GM23338 (cell line): ENCODE measurements at regions not wholly inside any gene's neighbourhood (a gene's known extent, or its start where the extent isn't known, plus 50 kb on each side); places are given as distances from the start of the nearest gene placed in this dataset.

Source experiments
- ATAC-seq: fragments of 200-7000 bp; cut with Tn5 transposase; 3 replicates; pipeline ENCODE4 v1.9.1; 2020
- DNase-seq: peaks from one replicate; pipeline ENCODE4 v3.0.0-alpha.2; 2015; ENCODE audit warnings: low spot score
- H2AFZ ChIP-seq: fragments of 200-600 bp; sonication (generic); 2 replicates; pipeline ENCODE4 v1.8.0; 2016; ENCODE audit warnings: antibody characterized with exemption, mild to moderate bottlenecking, moderate library complexity
- H3F3A ChIP-seq: fragments of 200-600 bp; sonication (generic); replicated peaks from 2 replicates; pipeline ENCODE4 v1.8.0; 2017; ENCODE audit warnings: antibody characterized with exemption, mixed run types, low read depth
- H3K27ac ChIP-seq: fragments of 200-600 bp; sonication (generic); 2 replicates; pipeline ENCODE4 v1.6.1; 2016; ENCODE audit warnings: low read depth
- H3K27me3 ChIP-seq: fragments of 200-600 bp; sonication (generic); 2 replicates; pipeline ENCODE4 v1.8.0; 2016; ENCODE audit warnings: mild to moderate bottlenecking, mixed run types, moderate library complexity; ENCODE audit not compliant: insufficient read depth
- H3K36me3 ChIP-seq: fragments of 200-600 bp; sonication (generic); 2 replicates; pipeline ENCODE4 v1.8.0; 2016; ENCODE audit warnings: mild to moderate bottlenecking; ENCODE audit not compliant: insufficient read depth
- H3K4me1 ChIP-seq: fragments of 200-600 bp; sonication (generic); 2 replicates; pipeline ENCODE4 v1.8.0; 2016; ENCODE audit warnings: mild to moderate bottlenecking, moderate library complexity; ENCODE audit not compliant: insufficient read depth
- H3K4me2 ChIP-seq: fragments of 200-600 bp; sonication (generic); 2 replicates; pipeline ENCODE4 v1.7.1; 2017; ENCODE audit warnings: mixed run types
- H3K4me3 ChIP-seq: fragments of 200-600 bp; sonication (generic); 2 replicates; pipeline ENCODE4 v1.6.1; 2016; ENCODE audit warnings: mixed run types
- H3K79me2 ChIP-seq: fragments of 200-600 bp; sonication (generic); replicated peaks from 2 replicates; pipeline ENCODE4 v1.8.0; 2017; ENCODE audit warnings: mild to moderate bottlenecking; ENCODE audit not compliant: insufficient read depth
- H3K9me2 ChIP-seq: fragments of 200-600 bp; sonication (generic); 2 replicates; pipeline ENCODE4 v1.8.0; 2017; ENCODE audit not compliant: insufficient read depth
- H4K20me1 ChIP-seq: fragments of 200-600 bp; sonication (generic); replicated peaks from 2 replicates; pipeline ENCODE4 v1.8.0; 2017; ENCODE audit warnings: mild to moderate bottlenecking; ENCODE audit not compliant: insufficient read depth
- H3K27ac Mint-ChIP-seq: 2 replicates; pipeline ENCODE4 v1.8.0; 2020; ENCODE audit warnings: inconsistent platforms, mild to moderate bottlenecking, moderate library complexity, mixed read lengths
- H3K27me3 Mint-ChIP-seq: 3 replicates; pipeline ENCODE4 v1.8.0; 2022; ENCODE audit warnings: low read depth, mild to moderate bottlenecking, moderate library complexity, mixed read lengths, inconsistent platforms; ENCODE audit not compliant: insufficient read depth, poor library complexity
- H3K36me3 Mint-ChIP-seq: 3 replicates; pipeline ENCODE4 v1.8.0; 2021; ENCODE audit warnings: low read depth, mild to moderate bottlenecking, inconsistent platforms, moderate library complexity, mixed read lengths
- H3K4me1 Mint-ChIP-seq: 3 replicates; pipeline ENCODE4 v1.8.0; 2020; ENCODE audit warnings: mild to moderate bottlenecking, inconsistent platforms, mixed read lengths
- H3K4me3 Mint-ChIP-seq: 3 replicates; pipeline ENCODE4 v1.8.0; 2021; ENCODE audit warnings: moderate library complexity, mild to moderate bottlenecking, inconsistent platforms, mixed read lengths
- H3K9me3 Mint-ChIP-seq: 3 replicates; pipeline ENCODE4 v1.8.0; 2020; ENCODE audit warnings: moderate library complexity, mild to moderate bottlenecking, inconsistent platforms, mixed read lengths
- CREB1 ChIP-seq: fragments of 250-450 bp; sonication (Bioruptor Pico); IDR thresholded peaks from 2 replicates; pipeline ENCODE4 v1.5.0; 2020; ENCODE audit warnings: low read depth, mild to moderate bottlenecking, moderate library complexity
- EZH2 ChIP-seq: fragments of 200-600 bp; sonication (generic); IDR thresholded peaks from one replicate; pipeline ENCODE4 v1.8.0; 2017; ENCODE audit warnings: antibody characterized with exemption, mild to moderate bottlenecking, low read depth; ENCODE audit not compliant: unreplicated experiment
- EZH2phosphoT487 ChIP-seq: fragments of 200-600 bp; sonication (generic); IDR thresholded peaks from one replicate; pipeline ENCODE4 v1.8.1; 2018; ENCODE audit warnings: antibody characterized with exemption; ENCODE audit not compliant: unreplicated experiment
- JUNB ChIP-seq: IDR thresholded peaks from one replicate; pipeline ENCODE4 v1.6.1; 2016; ENCODE audit warnings: antibody characterized with exemption; ENCODE audit not compliant: unreplicated experiment
- NANOG ChIP-seq: IDR thresholded peaks from 2 replicates; pipeline ENCODE4 v1.6.1; 2016; ENCODE audit warnings: antibody characterized with exemption, borderline replicate concordance
- POLR2AphosphoS5 ChIP-seq: IDR thresholded peaks from 2 replicates; pipeline ENCODE4 v1.6.1; 2016; ENCODE audit warnings: antibody characterized with exemption, low read depth
- STAT1 ChIP-seq: IDR thresholded peaks from one replicate; pipeline ENCODE4 v1.6.1; 2016; ENCODE audit warnings: antibody characterized with exemption; ENCODE audit not compliant: unreplicated experiment
- ZNF114 ChIP-seq: fragments of 250-450 bp; sonication (Bioruptor Pico); IDR thresholded peaks from 2 replicates; pipeline ENCODE4 v1.5.0; 2020; ENCODE audit warnings: mild to moderate bottlenecking, moderate library complexity
- ZNF331 ChIP-seq: fragments of 250-450 bp; sonication (Bioruptor Pico); IDR thresholded peaks from 2 replicates; pipeline ENCODE4 v1.5.0; 2020; ENCODE audit warnings: low read depth, mild to moderate bottlenecking, moderate library complexity
- TF ChIP-seq, protein P1 (sequence below), 2 experiments: fragments of 200-600 bp in 1 of 2; sonication (generic) in 1 of 2; conservative IDR thresholded peaks; 2 replicates each; pipeline versions ENCODE4 v1.5.1 to v1.6.1; 2016 to 2017; ENCODE audit warnings: antibody characterized with exemption in 2 of 2, low read depth in 2 of 2, mild to moderate bottlenecking in 2 of 2, moderate library complexity in 1 of 2
- TF ChIP-seq, protein P2 (sequence below): IDR thresholded peaks from one replicate; pipeline ENCODE4 v1.6.1; 2018; ENCODE audit warnings: antibody characterized with exemption; ENCODE audit not compliant: unreplicated experiment
- TF ChIP-seq, protein P3 (sequence below): IDR thresholded peaks from 2 replicates; pipeline ENCODE4 v1.6.1; 2016; ENCODE audit warnings: antibody characterized with exemption
- TF ChIP-seq, protein P4 (sequence below): fragments of 250-450 bp; sonication (Bioruptor Pico); IDR thresholded peaks from 2 replicates; pipeline ENCODE4 v1.5.0; 2020; ENCODE audit warnings: mild to moderate bottlenecking, moderate library complexity

DNA sequence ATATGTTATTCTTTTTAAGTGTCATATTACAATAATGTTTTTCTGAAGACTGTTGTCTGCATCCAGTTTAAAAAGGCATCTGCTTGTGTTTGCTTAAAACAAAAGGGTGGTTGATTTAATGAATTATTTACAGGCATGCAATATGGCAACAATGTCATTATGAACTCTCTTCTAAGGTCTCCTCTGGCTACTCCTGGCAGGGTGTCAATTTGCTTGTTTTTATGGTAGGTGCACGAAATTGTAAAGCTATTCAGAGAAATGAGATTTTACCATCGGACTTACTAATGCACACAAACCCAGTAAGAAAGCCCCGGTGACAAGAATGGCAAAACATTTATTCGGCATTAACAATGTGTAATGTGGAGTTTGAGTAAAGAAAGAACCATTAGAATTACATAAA is 539.8 kb upstream of the ZNF608 start:
- Histone ChIP-seq H3K79me2 (no peaks in the 10 kb centered on the region), H3K9me2 (peaks cover 14% of the 10 kb centered on the region), H3K4me3 (no peak overlapping the region), H4K20me1 (no peaks in the 10 kb centered on the region), H3K36me3 (no peaks in the 10 kb centered on the region), H3K4me1 (no peaks in the 10 kb centered on the region), H3K4me2 (no peak overlapping the region), H3F3A (no peaks in the 10 kb centered on the region), H3K27me3 (no peaks in the 10 kb centered on the region), H3K27ac (no peak overlapping the region), H2AFZ (no peak overlapping the region)
- DNase-seq (no peak), ATAC-seq (no peak)
- Mint-ChIP-seq H3K27me3 (no peaks in the 10 kb centered on the region), H3K27ac (no peak overlapping the region), H3K36me3 (no peaks in the 10 kb centered on the region), H3K9me3 (no peaks in the 10 kb centered on the region), H3K4me3 (no peak overlapping the region), H3K4me1 (peaks cover 14% of the 10 kb centered on the region; the same call in 2 of the 3 replicates)
- no peak for TF ChIP-seq EZH2
- TF ChIP-seq, protein P1, sequence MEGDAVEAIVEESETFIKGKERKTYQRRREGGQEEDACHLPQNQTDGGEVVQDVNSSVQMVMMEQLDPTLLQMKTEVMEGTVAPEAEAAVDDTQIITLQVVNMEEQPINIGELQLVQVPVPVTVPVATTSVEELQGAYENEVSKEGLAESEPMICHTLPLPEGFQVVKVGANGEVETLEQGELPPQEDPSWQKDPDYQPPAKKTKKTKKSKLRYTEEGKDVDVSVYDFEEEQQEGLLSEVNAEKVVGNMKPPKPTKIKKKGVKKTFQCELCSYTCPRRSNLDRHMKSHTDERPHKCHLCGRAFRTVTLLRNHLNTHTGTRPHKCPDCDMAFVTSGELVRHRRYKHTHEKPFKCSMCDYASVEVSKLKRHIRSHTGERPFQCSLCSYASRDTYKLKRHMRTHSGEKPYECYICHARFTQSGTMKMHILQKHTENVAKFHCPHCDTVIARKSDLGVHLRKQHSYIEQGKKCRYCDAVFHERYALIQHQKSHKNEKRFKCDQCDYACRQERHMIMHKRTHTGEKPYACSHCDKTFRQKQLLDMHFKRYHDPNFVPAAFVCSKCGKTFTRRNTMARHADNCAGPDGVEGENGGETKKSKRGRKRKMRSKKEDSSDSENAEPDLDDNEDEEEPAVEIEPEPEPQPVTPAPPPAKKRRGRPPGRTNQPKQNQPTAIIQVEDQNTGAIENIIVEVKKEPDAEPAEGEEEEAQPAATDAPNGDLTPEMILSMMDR (conservative IDR thresholded peaks at IDR 0.05; ENCODE audit: low read depth in 2 of 2) = no peak
- no peak for TF ChIP-seq ZNF114 (CRISPR knock-in tag)
- TF ChIP-seq, protein P2, sequence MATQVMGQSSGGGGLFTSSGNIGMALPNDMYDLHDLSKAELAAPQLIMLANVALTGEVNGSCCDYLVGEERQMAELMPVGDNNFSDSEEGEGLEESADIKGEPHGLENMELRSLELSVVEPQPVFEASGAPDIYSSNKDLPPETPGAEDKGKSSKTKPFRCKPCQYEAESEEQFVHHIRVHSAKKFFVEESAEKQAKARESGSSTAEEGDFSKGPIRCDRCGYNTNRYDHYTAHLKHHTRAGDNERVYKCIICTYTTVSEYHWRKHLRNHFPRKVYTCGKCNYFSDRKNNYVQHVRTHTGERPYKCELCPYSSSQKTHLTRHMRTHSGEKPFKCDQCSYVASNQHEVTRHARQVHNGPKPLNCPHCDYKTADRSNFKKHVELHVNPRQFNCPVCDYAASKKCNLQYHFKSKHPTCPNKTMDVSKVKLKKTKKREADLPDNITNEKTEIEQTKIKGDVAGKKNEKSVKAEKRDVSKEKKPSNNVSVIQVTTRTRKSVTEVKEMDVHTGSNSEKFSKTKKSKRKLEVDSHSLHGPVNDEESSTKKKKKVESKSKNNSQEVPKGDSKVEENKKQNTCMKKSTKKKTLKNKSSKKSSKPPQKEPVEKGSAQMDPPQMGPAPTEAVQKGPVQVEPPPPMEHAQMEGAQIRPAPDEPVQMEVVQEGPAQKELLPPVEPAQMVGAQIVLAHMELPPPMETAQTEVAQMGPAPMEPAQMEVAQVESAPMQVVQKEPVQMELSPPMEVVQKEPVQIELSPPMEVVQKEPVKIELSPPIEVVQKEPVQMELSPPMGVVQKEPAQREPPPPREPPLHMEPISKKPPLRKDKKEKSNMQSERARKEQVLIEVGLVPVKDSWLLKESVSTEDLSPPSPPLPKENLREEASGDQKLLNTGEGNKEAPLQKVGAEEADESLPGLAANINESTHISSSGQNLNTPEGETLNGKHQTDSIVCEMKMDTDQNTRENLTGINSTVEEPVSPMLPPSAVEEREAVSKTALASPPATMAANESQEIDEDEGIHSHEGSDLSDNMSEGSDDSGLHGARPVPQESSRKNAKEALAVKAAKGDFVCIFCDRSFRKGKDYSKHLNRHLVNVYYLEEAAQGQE = no peak
- no peak for TF ChIP-seq POLR2AphosphoS5
- TF ChIP-seq, protein P3, sequence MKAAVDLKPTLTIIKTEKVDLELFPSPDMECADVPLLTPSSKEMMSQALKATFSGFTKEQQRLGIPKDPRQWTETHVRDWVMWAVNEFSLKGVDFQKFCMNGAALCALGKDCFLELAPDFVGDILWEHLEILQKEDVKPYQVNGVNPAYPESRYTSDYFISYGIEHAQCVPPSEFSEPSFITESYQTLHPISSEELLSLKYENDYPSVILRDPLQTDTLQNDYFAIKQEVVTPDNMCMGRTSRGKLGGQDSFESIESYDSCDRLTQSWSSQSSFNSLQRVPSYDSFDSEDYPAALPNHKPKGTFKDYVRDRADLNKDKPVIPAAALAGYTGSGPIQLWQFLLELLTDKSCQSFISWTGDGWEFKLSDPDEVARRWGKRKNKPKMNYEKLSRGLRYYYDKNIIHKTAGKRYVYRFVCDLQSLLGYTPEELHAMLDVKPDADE = no peak
- TF ChIP-seq, protein P4, sequence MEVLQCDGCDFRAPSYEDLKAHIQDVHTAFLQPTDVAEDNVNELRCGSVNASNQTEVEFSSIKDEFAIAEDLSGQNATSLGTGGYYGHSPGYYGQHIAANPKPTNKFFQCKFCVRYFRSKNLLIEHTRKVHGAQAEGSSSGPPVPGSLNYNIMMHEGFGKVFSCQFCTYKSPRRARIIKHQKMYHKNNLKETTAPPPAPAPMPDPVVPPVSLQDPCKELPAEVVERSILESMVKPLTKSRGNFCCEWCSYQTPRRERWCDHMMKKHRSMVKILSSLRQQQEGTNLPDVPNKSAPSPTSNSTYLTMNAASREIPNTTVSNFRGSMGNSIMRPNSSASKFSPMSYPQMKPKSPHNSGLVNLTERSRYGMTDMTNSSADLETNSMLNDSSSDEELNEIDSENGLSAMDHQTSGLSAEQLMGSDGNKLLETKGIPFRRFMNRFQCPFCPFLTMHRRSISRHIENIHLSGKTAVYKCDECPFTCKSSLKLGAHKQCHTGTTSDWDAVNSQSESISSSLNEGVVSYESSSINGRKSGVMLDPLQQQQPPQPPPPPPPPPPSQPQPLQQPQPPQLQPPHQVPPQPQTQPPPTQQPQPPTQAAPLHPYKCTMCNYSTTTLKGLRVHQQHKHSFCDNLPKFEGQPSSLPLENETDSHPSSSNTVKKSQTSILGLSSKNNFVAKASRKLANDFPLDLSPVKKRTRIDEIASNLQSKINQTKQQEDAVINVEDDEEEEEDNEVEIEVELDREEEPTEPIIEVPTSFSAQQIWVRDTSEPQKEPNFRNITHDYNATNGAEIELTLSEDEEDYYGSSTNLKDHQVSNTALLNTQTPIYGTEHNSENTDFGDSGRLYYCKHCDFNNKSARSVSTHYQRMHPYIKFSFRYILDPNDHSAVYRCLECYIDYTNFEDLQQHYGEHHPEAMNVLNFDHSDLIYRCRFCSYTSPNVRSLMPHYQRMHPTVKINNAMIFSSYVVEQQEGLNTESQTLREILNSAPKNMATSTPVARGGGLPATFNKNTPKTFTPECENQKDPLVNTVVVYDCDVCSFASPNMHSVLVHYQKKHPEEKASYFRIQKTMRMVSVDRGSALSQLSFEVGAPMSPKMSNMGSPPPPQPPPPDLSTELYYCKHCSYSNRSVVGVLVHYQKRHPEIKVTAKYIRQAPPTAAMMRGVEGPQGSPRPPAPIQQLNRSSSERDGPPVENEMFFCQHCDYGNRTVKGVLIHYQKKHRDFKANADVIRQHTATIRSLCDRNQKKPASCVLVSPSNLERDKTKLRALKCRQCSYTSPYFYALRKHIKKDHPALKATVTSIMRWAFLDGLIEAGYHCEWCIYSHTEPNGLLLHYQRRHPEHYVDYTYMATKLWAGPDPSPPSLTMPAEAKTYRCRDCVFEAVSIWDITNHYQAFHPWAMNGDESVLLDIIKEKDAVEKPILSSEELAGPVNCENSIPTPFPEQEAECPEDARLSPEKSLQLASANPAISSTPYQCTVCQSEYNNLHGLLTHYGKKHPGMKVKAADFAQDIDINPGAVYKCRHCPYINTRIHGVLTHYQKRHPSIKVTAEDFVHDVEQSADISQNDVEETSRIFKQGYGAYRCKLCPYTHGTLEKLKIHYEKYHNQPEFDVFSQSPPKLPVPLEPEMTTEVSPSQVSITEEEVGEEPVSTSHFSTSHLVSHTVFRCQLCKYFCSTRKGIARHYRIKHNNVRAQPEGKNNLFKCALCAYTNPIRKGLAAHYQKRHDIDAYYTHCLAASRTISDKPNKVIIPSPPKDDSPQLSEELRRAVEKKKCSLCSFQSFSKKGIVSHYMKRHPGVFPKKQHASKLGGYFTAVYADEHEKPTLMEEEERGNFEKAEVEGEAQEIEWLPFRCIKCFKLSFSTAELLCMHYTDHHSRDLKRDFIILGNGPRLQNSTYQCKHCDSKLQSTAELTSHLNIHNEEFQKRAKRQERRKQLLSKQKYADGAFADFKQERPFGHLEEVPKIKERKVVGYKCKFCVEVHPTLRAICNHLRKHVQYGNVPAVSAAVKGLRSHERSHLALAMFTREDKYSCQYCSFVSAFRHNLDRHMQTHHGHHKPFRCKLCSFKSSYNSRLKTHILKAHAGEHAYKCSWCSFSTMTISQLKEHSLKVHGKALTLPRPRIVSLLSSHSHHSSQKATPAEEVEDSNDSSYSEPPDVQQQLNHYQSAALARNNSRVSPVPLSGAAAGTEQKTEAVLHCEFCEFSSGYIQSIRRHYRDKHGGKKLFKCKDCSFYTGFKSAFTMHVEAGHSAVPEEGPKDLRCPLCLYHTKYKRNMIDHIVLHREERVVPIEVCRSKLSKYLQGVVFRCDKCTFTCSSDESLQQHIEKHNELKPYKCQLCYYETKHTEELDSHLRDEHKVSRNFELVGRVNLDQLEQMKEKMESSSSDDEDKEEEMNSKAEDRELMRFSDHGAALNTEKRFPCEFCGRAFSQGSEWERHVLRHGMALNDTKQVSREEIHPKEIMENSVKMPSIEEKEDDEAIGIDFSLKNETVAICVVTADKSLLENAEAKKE = no peak
- TF ChIP-seq STAT1 = no peak
- no peak for TF ChIP-seq CREB1 (CRISPR knock-in tag)
- TF ChIP-seq EZH2phosphoT487 = no peak
- no peak for TF ChIP-seq JUNB
- no peak for TF ChIP-seq ZNF331 (CRISPR knock-in tag)
- no peak for TF ChIP-seq NANOG
